NCI-H187 treated with DMSO at 0.1 percent for 48 hours (cell line): ENCODE measurements at regions not wholly inside any gene's neighbourhood (a gene's known extent, or its start where the extent isn't known, plus 50 kb on each side); places are given as distances from the start of the nearest gene placed in this dataset.
"Not testable (repeated sequence)": the region's sequence is repeated elsewhere in the genome, so short reads cannot be mapped to it uniquely, and the experiment has no call there.

ENCODE experiments used
- DNase-seq: peaks from one replicate; lab custom pipeline; 2025; lab: John Stamatoyannopoulos, UW

DNA sequence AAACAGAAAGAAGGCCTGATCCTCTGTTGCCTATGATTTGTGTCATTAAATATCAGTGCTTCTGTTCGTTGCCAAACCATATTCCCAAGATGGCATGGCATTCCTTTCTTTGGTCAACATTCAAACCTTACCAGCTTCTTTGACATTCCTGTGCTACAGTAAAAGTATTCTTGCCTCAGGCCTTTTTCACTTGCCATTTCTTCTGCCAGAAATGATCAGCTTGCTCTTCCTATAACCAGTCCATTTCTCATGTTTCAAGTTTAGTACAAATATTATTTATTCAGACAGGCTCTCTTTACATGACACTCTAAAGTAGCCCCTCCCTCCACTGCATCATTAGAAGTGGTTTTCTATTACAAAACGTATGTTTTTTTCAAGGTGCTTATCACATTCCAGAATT, 278.3 kb downstream of the KCNJ2 start:
- DNase-seq = no peak

DNA sequence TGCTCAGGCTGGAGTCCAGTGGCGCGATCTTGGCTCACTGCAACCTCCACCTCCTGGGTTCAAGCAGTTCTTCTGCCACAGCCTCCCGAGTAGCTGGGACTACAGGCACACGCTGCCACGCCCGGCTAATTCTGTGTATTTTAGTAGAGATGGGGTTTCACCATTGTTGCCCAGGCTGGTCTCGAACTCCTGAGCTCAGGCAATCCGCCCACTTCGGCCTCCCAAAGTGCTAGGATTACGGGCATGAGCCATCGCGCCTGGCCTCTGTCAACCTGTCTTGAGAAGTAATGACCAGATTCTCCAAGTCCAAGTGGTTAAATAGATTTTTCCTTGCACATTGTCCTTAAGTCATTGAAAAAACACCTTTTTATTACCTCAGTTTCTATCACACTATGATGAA, 283.7 kb downstream of the KCNJ2 start:
- DNase-seq = not testable (repeated sequence)

- no peak for DNase-seq
These were observed 285.0 kb downstream of the KCNJ2 start for GRCh38 chr17:70454377-70454776.

- DNase-seq = no peak
These were observed 285.6 kb downstream of the KCNJ2 start for GRCh38 chr17:70454908-70455307.

- no peak for DNase-seq
These were observed 295.7 kb downstream of the KCNJ2 start for GRCh38 chr17:70464995-70465394.

DNA sequence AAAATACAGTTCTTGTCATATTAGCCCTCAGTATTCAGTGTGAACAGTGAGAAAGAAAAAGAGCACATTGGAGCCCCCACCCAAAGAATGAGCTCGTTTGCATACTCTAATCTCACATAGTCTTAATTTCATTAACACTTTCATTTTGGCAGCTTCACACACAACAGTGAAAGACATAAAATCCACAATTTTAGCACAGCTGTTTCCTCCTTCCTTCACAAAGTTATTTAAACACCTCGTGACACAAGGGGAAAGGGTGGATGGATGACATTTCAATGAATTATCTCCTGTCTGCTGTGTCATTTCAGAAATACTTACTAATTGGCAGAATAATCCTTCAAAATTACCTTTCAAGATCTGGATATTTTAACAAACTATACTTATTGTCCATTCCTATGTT, 299.3 kb downstream of the KCNJ2 start:
- DNase-seq = no peak

DNA sequence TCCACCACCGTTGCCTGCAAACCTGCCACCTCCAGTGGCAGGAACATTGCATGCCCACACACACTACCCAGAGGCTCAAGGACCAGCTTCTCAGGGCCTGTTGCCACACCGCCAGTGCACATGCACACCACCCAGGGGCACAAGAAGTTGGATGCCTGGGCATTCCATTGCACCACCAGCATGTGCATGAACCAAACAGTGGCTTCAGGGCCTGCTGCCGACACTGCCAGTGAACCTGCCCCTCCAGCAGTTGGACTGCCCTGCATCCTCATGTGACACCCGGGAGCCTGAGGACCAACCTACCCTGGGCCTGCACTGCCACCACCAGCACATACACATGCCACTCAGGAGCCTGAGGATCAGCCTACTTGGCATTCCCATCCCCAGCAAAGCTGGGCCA, 303.7 kb downstream of the KCNJ2 start:
- DNase-seq = no peak

GRCh38 chr17:70476368-70476767, 307.0 kb downstream of the KCNJ2 start:
- no peak for DNase-seq

GRCh38 chr17:70478902-70479301, 309.6 kb downstream of the KCNJ2 start:
- no peak for DNase-seq

DNA sequence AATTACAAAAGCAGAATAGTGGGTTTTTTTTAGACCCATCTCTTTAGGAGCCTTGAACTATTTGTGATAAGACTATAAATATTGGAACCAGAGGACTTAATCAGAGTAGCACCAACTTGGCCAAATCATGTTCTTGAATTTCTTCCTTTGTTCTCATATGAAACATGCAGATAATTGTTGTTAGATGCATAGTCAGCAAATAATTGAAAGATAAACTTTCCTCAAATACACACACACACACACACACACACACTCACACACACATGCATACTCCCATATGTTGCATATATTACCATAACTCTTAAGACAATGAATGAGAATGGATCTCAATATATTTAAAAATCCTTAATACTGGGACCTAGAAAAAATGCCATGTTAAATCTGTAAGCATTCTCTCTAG, 310.4 kb downstream of the KCNJ2 start:
- DNase-seq = no peak

DNA sequence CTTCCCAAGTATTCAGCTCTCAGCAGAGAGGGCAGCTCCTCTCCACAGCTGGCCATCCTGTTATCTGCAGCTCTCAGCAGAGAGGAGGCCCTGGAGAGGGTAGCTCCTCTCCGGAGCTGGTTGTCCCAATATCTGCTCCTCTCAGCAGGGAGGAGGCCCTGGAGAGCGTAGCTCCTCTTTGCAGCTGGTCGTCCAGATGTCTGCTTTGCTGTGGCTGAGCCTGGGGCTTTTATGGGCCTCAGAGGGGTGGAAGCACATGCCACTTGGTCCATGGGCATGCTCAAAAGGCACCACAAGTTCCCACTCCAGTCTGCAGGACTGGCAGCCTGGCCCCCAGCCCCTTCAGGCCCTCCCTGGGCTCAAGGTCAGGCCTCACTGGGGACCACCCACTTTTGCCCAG, 314.3 kb downstream of the KCNJ2 start:
- no peak for DNase-seq

GRCh38 chr17:70484050-70484449, 314.7 kb downstream of the KCNJ2 start:
- DNase-seq = no peak

- DNase-seq = no peak
These were observed 315.2 kb downstream of the KCNJ2 start for GRCh38 chr17:70484496-70484895.

GRCh38 chr17:70492368-70492767, 323.0 kb downstream of the KCNJ2 start:
- no peak for DNase-seq

GRCh38 chr17:70493277-70493874, 324.0 kb downstream of the KCNJ2 start:
- no peak for DNase-seq

GRCh38 chr17:70498631-70499030, 329.3 kb downstream of the KCNJ2 start:
- DNase-seq = no peak

GRCh38 chr17:70499067-70499786, 329.9 kb downstream of the KCNJ2 start:
- no peak for DNase-seq

DNA sequence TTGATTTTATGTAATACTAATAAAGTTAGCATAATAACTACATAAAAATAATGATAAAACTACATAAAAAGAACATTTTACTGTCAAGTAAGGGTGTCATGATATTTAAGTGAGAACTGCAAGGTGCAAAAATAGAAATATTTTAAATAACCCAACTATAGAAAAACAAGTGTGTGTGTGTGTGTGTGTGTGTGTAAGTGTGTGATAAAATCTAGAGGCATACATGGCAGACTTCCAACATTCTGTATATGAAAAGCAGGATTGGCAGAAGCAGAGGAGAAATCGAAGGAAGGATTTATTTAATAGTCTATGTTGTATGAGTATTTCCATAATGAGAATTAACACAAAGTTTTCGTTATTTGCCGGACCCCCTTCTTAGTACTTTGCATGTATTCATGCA, 334.1 kb downstream of the KCNJ2 start:
- DNase-seq = no peak

DNA sequence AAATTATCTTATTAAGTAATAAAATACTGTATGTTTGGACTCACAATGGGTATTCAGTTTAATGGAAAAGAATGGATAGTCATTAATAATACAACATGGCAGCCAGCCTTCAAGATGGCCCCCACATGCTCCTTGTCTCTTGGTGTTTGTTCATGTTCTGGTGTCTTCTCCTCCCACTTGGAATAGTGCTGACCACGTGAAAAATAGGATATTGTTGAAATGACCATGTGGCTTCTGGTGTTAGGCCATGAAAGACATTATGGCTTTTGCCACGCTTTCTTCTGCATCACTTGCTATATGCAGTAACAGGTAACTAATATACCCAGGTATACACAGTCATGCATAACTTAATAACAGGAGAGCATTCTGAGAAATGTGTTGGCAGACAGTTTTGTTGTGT, 341.0 kb downstream of the KCNJ2 start:
- no peak for DNase-seq

GRCh38 chr17:70517816-70518215, 348.5 kb downstream of the KCNJ2 start:
- DNase-seq = no peak

DNA sequence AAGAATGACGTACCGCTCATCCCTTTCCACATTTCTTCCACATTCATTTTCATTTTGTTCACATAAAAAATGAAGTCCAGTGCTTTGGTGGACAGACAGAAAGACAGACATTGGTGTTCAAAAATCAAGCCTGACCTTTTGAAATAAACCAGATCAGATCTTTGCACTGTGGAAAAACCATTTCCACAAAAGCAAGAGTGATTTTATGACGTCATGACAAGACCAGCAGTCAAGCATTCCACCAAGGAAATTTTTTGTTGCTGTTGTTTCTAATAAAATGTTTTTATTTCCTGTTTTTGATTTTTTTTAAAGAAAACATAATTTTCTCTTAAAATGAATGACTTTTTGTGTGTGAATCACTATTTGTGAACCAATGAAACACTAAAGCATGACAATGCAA, 350.0 kb downstream of the KCNJ2 start:
- no peak for DNase-seq

GRCh38 chr17:70520447-70520846, 351.1 kb downstream of the KCNJ2 start:
- no peak for DNase-seq

DNA sequence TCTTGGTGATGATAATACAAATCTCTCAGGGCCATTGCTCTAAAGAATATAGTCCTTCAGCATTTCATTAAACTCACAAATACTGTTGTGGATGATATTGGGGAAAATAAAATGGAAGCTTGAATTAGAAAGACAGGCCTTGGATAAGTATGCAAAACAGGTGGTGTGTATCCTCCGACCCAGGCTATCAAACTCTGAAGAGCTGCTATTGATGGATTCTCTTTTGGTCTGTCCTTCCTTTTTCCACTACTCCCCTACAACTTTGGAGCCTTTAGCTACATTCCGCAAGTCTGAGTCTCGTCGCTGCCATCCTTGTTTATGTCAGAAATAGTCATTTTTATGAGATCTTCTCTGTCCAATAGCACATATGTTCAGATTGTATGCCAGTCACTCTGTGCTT, 351.6 kb downstream of the KCNJ2 start:
- no peak for DNase-seq

DNA sequence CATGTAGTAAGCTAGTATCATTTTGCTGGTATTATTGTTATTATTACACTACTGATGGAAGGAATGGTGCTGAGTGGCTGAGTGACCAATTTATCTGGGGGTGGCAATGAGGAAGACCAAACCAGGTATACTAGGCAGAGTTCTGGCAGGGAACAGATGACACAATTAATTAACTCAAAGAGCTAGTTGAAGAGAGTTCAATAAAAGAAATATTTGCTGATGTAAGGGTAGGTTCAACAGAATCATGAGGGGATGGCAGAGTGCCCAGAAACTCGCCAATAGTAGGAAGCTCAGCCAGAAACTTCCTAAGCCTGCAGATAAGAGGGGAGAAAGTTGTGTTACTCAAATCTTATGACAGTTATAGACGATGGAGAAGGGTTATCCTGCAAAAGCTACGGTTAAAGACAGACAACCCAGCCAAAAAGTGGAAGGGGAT, 352.5 kb downstream of the KCNJ2 start:
- no peak for DNase-seq
